HG03342 (cell line): ENCODE measurements at regions not wholly inside any gene's neighbourhood (a gene's known extent, or its start where the extent isn't known, plus 50 kb on each side); places are given as distances from the start of the nearest gene placed in this dataset.
A peak's percentile ranks its signal among the peaks of the same experiment; 100 is the strongest.
"Not testable (repeated sequence)": the region's sequence is repeated elsewhere in the genome, so short reads cannot be mapped to it uniquely, and the experiment has no call there.

Experiments
- ATAC-seq: cut with Tn5 transposase; IDR thresholded peaks from one replicate; pipeline ENCODE4 v1.9.1; 2021; ENCODE audit warnings: mild to moderate bottlenecking, moderate library complexity; ENCODE audit not compliant: unreplicated experiment

DNA sequence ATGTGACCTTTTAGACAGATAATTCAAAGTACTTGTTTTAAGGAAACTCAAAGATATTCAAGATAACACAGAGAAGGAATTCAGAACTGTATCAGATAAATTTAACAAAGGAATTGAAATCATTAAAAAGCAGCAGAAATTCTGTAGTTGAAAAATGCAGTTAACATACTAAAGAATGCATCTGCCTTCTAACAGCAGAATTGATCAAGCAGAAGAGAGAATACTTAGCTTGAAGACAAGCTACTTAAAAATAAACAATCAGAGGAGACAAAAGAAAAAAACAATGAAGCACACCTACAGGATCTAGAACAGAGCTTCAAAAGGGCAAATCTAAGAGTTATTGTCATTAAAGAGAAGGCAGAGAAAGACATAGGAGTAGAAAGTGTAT lies 123.0 kb upstream of the TET2 start:
- no peak for ATAC-seq

DNA sequence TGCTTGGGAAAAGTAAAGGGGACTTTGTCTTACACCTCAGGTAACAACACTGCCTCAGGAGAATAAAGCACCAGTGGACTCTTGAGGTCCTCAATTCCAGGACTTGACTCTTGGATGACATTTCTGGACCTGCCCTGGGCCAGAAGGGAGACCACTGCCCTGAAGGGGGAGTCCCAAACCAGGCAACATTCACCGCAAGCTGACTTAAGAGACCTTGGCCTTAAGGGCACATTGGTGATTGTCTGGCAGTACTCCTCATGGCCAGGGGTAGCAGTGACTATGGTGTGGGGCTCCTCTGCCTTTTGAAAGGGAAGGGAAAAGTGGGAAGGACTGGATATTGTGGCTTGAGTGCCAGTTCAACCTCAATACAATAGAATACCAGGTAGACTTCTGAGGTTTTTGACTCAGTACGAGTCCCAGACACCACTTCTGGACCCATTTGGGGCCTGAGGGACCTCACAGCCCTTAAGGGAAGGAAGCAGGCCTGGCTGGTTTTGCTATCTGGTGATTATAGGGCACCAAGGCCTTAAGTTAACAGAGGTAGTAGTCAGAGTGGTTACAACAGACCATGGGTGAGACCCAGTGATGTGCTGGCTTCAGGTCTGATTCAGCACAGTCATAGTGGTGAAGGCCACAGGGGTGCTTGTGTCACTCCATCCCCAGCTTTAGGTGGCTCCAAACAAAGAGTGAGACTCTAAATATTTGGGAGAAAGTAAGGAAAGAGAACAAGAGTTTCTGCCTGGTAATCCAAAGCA lies 121.2 kb upstream of the TET2 start:
- no peak for ATAC-seq

DNA sequence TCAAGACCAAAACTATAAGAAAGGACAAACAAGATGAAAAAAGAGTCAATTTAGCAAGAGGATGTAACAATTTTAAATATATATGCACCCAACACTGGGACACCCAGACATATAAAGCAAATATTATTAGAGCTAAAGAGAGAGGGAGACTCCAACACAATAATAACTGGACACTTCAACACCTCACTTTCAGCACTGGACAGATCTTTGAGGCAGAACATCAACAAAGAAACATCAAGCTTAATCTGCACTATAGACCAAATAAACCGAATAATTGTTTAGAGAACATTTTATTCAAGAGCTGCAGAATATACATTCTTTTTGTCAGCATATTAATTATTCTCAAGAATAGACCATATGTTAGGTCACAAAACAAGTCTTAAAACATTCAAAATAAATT lies 109.7 kb upstream of the TET2 start:
- no peak for ATAC-seq

DNA sequence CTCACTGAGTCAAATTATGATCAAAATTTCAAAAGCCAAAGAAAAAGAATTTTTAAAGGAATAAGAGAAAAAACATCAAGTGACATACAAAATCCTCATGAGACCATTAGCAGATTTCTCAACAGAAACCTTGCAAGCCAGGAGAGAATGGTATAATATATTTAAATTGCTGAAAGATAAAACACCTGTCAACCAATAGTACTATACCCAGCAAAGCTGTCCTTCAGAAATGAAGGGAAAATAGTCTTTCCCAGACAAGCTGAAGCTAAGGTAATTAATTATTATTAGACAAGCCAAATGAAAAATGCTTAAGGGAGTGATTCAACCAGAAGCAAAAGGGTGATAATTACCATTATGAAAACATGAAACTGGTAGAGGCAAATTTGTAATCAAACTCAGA lies 104.2 kb upstream of the TET2 start:
- no peak for ATAC-seq

DNA sequence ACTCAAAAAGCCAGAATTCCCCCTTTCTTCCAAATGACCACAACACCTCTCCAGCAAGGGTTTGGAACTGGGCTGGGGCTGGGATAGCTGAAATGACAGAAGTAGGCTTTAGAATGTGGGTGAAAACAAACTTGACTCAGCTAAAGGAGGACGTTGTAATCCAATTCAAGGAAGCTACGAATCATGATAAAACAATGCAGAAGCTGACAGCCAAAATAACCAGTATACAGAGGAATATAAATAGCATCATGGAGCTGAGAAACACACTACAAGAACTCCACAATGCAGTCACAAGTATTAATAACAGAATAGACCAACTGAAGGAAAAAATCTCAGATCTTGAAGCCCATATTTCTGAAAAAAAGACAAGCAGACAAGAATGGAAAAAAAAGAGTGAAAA lies 95.8 kb upstream of the TET2 start:
- ATAC-seq: no peak

DNA sequence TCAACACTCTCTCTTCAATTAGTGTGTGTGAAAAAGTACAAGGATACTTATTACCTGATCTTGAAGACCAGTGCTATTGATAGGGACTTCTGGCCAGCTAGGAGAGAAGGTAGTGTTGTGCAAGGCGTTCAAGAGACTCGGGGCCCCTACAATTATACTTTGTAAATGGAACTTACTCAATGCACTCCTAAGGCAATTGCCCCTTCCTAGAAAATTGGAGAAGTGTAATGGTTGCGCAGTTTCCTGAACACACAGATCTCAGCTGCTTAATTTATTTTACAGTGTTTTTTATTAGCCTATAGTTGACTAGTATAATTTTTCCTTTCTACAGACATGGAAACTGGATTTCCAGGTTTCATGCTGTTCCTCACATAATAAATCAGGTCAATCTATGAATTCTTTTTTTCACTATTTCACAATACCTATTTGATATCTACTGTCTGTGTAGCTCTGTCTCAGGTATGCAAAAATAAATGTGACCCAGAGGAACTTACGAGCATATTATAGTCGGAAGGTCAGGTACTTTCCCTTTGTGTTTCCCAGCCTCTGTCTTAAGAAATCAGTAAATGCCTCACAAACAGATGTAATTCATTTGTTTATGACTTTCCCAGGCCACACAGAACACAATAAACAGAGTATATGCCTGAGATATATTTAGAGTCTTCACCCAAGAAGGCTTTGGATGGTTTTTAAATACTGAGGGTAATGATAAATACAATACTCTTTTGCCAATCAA lies 89.1 kb upstream of the TET2 start:
- peak; percentile 14 for ATAC-seq

DNA sequence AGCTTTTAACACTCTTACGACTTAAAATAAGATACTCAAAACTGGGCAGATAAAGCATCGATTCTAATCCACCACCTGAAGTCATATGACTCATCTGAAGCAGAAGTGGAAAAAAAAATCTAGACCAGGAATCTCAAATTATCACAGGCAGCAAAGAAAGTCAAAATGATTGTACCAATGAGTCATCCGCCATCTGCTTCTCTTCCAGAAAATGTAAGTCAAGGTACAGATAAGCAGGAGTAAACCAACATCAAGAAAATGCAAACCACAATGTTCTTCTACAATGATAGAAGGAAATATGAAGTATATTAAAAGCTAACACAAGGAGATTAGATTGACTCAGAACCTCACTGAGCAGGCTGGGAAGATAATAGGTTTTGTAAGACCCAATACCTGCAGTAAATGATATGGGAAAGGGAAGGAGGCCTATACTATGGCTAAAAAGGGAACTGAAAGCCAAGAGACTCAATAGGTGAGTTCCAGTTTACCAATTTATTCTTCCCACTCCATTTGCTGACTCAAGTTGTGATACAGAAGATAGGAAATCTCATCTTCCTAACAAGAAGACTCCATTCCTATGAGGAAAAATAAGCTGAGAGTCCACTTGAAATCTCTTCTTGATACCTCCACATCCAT lies 88.4 kb upstream of the TET2 start:
- no peak for ATAC-seq

DNA sequence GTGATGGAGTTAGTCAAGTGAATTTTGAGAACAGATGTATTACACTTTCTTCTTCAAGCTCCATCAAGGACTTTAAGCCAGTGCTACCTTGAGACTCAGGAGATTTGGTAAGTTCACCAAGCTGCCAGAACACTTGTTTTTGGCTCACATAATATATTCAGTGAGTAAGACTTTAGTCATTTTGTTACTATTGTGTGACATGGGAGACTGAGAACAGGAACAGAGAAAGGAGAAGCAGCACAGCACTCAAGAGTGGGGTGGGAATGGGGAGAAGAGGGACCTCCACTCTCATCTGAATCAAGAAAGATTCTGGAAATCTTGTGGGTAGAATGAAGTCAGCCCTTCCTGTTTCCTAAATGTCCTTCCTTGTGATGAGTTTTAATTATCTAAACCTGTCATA lies 87.3 kb upstream of the TET2 start:
- ATAC-seq: peak; percentile 29

DNA sequence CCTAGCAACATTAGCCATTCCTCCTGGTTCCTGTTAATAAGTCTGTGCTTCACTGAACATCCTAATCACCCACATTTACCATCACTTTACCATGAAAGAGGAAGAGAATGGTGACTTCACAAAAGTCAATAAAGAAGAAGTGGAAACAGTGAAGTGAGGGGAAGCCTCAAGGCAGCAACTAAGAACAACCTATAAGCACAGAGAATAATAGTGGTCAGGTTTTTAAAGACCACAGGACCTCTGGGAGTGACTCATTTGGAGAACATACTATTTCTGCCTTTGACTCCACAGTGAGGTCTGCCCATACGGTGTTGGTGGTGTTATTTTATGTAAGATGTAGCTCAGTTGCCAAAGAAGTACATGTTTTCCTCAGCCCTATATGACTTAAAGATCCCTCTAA lies 86.0 kb upstream of the TET2 start:
- ATAC-seq: peak; percentile 86

DNA sequence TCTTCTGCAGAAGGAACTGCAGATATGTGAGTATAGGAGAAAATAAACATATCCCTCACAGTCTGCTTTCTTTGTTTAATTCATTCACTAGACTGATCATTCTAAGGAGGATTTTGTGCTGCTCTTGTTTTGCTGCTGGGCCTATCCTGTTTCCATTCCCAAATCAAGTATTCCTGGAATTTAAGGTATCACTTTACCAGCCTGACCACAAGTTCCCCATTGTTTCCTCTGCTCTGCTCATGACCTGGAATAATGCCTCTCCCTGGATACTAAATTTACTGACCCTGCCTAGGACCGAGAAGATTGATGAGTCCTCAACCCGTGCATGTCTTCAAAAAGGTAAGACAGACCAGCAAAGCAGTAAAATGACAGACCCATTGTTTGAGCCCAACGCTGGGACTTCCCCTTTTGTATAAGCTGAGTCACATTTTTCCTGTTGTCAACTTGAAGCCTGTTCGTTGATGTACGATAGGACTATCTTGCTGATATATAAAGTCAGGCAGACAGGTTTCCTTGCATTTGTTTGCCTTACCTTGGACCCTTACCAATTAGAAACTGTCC lies 85.5 kb upstream of the TET2 start:
- peak; percentile 31 for ATAC-seq

DNA sequence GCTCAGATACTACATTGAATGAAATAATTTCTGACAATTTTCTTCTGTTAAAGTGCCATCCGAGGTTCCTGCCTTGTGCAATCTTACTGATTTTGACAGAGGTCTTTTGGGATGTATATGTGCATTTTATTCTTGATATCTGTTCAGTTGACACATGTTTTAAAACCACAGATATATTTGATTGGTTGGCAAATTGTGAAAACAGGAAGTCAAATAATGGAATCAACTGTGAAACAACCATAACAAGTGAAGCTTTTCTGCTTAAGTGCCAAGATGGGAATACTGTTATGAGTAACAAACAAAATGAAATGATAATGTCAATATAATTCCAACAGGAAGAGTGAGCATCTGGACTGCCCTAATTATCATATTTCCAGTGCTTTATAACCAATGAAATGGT lies 84.9 kb upstream of the TET2 start:
- ATAC-seq: no peak

DNA sequence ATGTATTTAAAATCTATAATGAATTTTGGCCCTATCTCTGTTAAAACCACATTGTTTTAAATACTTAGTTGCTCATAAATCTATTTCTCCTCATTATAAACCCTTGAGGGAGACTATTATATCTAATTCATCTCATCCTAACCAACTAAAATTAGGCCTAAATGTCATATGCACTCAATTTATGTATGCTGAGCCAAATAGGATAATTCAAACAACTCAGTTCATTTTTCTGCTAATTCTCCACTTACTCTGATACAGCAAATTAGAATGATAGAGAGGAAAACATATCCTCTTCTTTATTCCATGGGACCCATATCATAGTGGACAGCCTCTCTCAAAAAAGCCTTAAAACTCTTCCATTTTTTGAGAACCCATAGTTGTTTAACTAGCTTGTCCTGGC lies 80.3 kb upstream of the TET2 start:
- ATAC-seq: no peak

DNA sequence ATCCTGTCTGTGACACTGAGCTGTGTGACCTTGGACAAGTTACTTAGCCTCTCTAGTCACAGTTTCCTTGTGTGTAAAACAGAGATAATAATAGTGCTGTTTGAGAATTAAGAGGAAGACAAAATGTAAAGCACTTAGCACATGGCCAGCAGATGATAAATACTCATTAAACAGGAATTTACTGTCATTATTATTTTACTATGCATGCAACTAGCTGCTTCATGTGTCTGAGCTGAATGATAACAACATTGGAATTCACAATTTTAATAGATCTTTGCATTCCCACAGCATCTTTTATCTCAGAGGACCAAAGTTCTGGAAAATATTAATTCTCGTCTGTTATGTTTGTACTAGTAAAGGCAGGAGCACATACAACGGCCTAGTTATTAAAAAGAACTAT lies 79.2 kb upstream of the TET2 start:
- no peak for ATAC-seq

DNA sequence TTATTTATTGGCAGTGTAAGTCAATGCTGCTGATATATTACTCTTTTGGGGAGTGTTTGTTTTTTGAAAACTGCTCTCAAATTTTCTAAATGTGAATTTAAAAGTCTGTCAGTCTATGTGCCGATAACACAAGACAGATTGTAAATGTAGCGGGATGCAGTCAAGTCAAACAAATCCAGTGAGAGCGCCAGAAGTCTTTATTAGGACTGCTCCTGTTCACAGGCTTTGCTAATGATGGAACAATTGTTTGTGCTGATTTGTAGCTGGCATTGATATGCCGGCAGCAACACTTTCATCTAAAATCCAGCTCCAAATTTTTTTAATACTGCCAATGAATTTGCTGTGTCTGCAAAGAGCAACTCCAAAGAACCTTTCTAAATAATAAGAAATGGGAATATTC lies 78.7 kb upstream of the TET2 start:
- no peak for ATAC-seq

DNA sequence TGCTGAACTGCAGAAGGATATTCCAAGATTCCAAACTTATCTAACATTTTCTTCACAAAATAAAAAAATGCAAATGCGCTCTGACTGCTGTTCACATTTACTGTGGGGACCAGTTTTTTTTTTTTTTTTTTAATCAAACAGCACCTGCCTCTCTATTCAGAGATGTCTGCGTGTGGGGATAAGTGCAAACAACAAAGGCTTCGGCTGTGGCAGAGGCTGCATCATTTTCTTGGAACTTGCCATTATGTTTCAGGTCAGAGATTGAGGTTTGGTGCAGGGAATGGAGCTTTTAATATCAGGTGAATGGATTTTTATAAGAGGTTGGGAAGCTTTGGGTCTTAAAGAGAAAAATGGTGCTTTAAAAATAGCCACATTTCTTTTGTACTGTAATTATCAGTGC lies 78.2 kb upstream of the TET2 start:
- no peak for ATAC-seq

DNA sequence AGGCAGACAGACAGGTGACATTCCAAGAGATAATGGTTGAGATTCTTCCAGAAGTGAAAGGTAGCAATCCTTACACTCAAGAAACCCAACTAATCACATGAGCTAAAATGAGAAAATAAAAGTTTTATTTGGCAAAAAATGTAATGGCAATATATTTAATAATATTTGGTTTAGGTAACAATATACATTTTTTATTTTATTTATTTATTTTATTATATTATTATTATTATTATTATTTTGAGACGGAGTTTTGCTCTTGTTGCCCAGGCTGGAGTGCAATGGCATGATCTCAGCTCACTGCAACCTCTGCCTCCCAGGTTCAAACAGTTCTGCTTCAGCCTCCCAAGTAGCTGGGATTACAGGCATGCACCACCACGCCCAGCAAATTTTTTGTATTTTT lies 74.6 kb upstream of the TET2 start:
- not testable (repeated sequence) for ATAC-seq

DNA sequence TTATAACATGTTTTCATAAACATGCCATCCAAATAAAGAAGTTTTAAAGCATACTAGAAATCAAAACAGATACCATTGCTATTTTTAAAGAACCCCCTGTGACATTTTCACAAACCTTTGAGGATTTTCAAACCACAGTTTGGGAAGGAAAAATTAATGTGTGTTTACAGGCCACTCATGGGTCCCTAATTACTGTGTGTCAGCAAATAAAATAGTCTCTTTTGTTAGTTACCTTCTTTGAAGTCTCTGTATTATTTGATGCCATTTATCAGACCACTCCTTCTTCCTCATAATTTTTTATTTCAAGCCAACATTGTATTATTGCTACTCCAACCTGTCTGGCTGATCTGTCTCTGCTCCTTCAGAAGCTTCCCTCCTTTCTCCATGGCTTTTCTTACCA lies 72.6 kb upstream of the TET2 start:
- no peak for ATAC-seq

DNA sequence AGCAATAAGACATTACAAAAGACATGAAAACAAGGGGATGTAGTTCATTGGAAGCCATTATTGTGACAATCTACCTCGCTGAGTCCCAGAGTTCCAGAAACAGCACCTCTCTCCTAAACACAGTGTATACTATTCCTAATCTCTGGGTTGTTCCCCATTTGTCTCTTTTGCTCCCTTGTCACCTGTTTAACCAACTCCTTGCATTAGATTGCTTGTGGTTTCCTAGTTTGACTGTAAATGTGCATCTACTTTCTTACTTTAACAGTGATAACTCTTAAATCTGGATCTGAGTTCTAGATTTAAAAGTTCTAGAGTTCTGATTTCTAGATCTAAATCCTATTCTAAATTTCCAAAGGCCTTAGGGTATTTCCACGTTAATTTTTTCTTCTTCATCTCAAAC lies 71.6 kb upstream of the TET2 start:
- no peak for ATAC-seq

DNA sequence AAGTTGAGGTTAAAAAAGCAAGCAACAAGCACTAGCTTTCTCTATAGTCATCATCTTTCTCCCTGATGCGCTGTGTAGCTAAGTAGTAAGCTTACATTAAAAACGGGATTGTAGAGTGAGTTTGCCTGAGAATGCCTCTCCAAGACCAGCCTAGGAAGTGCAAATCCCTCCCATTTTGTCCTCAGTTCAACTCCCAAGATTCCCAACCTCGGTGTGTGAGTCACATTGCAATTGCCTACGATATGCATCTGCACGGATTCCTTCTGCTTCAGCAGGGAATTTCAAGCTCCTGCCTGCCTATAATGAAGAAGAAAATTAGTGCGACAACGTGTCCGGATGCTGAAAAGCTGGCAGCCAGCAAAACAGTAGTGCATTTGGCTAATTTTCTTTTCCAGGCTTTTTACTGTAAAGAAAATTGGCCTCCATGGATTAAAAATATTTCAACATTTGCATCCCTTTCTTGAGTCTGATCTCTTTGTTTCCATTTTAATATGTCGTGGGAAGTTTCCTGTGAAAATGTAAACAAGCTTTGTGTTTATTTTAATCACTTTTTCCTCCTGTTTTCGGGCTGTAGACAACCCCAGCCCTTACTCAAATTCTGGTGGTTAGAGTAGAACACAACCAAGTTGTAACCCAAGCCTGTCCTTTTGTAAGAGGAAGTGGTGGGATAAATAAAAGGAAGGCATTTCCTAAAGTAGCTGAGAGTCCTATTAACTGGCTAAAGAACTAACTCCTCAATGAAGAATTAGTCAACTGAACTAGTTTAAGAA lies 58.4 kb upstream of the TET2 start:
- no peak for ATAC-seq

DNA sequence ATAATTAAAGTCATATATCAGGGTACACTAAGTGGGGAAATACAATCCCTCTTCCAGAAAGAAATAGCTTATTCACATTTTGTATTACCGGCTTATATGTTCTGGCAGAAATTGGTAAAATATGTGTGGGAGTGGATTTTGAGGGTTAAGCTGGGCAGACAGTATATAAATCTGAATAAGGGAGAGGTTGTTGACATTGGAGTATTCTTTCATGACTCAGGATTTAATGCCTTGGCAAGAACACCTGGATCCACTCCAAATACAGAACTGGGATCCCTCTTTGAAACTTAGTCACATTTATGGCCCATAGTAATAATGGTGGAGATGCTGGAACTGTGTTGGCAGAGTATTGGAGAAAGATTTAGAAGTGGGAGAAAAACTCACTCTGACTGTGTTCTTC lies 54.3 kb upstream of the TET2 start:
- no peak for ATAC-seq

DNA sequence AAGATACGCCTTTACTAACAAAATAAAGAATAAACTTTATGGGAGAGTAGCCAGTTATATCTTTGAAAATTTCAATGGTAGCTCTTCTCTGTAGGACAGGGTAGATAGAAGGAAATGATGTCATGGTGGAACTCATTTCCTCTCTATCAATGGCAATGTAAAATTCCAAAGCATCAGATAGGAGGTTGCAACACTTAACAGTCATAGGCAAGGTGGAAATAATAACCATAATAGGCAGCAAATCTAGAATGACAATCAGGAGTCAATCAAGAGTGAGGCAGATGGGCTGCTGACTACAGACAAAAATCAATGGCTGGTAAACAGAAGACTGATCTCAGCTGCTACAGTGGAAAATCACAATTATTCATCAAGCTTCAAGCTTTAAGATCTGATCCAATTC lies 53.9 kb upstream of the TET2 start:
- no peak for ATAC-seq
